ENCODE measurements at regions not wholly inside any gene's neighbourhood (a gene's known extent, or its start where the extent isn't known, plus 50 kb on each side); places are given as distances from the start of the nearest gene placed in this dataset.

GRCh38 chr3:28130836-28131235 lies 110.6 kb upstream of the CMC1 start:
- TF ChIP-seq, protein P1, sequence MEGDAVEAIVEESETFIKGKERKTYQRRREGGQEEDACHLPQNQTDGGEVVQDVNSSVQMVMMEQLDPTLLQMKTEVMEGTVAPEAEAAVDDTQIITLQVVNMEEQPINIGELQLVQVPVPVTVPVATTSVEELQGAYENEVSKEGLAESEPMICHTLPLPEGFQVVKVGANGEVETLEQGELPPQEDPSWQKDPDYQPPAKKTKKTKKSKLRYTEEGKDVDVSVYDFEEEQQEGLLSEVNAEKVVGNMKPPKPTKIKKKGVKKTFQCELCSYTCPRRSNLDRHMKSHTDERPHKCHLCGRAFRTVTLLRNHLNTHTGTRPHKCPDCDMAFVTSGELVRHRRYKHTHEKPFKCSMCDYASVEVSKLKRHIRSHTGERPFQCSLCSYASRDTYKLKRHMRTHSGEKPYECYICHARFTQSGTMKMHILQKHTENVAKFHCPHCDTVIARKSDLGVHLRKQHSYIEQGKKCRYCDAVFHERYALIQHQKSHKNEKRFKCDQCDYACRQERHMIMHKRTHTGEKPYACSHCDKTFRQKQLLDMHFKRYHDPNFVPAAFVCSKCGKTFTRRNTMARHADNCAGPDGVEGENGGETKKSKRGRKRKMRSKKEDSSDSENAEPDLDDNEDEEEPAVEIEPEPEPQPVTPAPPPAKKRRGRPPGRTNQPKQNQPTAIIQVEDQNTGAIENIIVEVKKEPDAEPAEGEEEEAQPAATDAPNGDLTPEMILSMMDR (conservative IDR thresholded peaks at IDR 0.05), result no peak
- no peak for TF ChIP-seq ZFX (IDR thresholded peaks at IDR 0.05)

Measured in C4-2B (cell line).